ENCODE measurements at regions not wholly inside any gene's neighbourhood (a gene's known extent, or its start where the extent isn't known, plus 50 kb on each side); places are given as distances from the start of the nearest gene placed in this dataset.

DNA sequence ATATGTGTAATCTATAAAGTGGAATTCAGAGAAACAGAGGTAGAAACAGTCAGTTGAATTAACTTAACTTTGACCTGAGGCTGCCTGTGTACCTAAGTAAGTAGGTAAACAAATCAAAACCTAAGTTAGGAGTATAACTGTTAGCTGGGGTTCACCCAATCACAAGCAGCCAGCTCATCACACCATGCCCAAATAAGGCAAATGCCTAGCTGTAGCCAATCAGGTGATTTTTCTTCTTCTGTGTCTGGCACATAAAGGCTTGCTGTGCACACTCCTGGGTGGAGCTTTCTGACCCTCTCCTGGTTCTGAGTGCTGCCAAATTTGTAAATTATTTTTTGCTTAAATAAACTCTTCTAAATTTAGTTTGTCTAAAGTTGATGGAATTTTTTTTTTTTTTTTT, 54.7 kb upstream of the TRIM39 start:
- TF ChIP-seq, protein P1, sequence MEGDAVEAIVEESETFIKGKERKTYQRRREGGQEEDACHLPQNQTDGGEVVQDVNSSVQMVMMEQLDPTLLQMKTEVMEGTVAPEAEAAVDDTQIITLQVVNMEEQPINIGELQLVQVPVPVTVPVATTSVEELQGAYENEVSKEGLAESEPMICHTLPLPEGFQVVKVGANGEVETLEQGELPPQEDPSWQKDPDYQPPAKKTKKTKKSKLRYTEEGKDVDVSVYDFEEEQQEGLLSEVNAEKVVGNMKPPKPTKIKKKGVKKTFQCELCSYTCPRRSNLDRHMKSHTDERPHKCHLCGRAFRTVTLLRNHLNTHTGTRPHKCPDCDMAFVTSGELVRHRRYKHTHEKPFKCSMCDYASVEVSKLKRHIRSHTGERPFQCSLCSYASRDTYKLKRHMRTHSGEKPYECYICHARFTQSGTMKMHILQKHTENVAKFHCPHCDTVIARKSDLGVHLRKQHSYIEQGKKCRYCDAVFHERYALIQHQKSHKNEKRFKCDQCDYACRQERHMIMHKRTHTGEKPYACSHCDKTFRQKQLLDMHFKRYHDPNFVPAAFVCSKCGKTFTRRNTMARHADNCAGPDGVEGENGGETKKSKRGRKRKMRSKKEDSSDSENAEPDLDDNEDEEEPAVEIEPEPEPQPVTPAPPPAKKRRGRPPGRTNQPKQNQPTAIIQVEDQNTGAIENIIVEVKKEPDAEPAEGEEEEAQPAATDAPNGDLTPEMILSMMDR (conservative IDR thresholded peaks at IDR 0.05 in 1 of 2, IDR thresholded peaks at IDR 0.05 in 1 of 2; ENCODE audit: low read depth in 1 of 2, low read length in 2 of 2) = no peak
- TF ChIP-seq EZH2 (IDR thresholded peaks at IDR 0.05; ENCODE audit: low read length, missing control alignments) = no peak
